ENCODE measurements at regions not wholly inside any gene's neighbourhood (a gene's known extent, or its start where the extent isn't known, plus 50 kb on each side); places are given as distances from the start of the nearest gene placed in this dataset.
A peak's percentile ranks its signal among the peaks of the same experiment; 100 is the strongest.

DNA sequence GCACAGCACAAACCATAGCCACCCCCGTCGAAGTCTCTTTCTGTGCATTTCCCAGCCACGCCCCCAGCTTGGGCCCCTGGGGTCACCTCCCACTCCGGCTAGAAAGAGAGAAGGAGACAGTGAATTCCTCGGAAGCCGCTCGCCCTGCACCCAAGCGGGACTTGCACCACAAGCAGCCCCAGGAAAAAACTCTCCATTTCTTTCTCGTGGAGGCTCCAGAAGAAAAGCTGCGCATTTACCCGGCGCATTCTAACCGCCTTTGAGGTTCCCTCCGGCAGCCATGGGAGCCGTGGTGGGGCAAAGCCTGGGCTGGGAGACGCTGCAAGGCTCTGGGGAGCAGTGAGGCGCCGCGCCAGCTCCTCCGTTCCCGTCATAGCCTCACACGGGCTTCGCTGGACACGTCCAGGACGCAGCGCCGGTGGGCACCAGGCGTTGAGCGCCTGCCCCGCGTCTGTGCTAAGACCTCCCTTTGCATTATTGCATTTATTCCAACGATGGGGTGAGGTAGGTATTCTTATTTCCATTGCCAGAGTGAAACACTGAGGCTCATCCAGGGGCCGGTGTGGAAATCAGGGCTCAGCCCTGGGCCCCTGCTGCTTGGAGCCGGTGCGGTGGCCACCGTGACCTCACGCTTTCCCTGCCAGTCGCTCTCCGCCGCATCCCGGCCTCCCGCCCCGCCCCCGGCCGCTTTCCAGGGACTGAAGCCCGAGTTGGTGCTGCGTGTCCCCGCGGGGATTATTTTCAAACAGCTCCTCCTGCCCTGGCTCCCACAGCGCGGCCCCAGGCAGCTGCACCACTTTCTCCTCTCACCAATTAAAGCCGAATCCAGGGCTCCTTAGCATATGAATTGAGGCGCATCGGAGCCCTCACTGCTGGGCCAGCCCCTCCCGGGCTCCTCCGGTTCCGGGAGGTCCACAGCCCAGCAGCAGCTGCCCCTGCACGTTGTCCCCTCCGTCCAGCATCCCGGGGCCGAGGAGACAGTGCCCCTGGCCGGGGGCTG, 148.3 kb upstream of the AFDN start (continued):
- TF ChIP-seq ZNF749 (CRISPR knock-in tag; IDR thresholded peaks at IDR 0.05; ENCODE audit: borderline replicate concordance) (no peak), ZNF530 (CRISPR knock-in tag; IDR thresholded peaks at IDR 0.05; ENCODE audit: low read depth) (no peak), MED8 (CRISPR knock-in tag; IDR thresholded peaks at IDR 0.05; ENCODE audit: insufficient replicate concordance) (no peak), PHF20 (CRISPR knock-in tag; IDR thresholded peaks at IDR 0.05) (no peak), ZNF777 (CRISPR knock-in tag; IDR thresholded peaks at IDR 0.05) (0 out of 2 replicates have a peak, but pooled peaks have one; percentile 23), GTF3A (CRISPR knock-in tag; conservative IDR thresholded peaks at IDR 0.05) (no peak), ZNF333 (CRISPR knock-in tag; IDR thresholded peaks at IDR 0.05; ENCODE audit: borderline replicate concordance) (no peak), JARID2 (CRISPR knock-in tag; IDR thresholded peaks at IDR 0.05; ENCODE audit: insufficient replicate concordance) (no peak), ZNF776 (CRISPR knock-in tag; IDR thresholded peaks at IDR 0.05) (no peak), ESRRA (CRISPR knock-in tag; IDR thresholded peaks at IDR 0.05; ENCODE audit: low read depth) (no peak), REPIN1 (CRISPR knock-in tag; IDR thresholded peaks at IDR 0.05; ENCODE audit: borderline replicate concordance, low read depth) (no peak), SMYD3 (CRISPR knock-in tag; IDR thresholded peaks at IDR 0.05) (no peak), PAF1 (CRISPR knock-in tag; IDR thresholded peaks at IDR 0.05) (no peak), SP1 (IDR thresholded peaks at IDR 0.05) (no peak), SP1 (CRISPR knock-in tag; IDR thresholded peaks at IDR 0.05) (0 out of 2 replicates have a peak, but pooled peaks have one; percentile 39), SYNCRIP (IDR thresholded peaks at IDR 0.05; ENCODE audit: insufficient read depth, low read depth, low read length) (no peak), ZNF251 (CRISPR knock-in tag; IDR thresholded peaks at IDR 0.05) (no peak), FOSL1 (CRISPR knock-in tag; IDR thresholded peaks at IDR 0.05; ENCODE audit: borderline replicate concordance) (no peak), FIP1L1 (IDR thresholded peaks at IDR 0.05; ENCODE audit: borderline replicate concordance, insufficient read depth, low read depth, low read length) (no peak), ZNF780A (CRISPR knock-in tag; IDR thresholded peaks at IDR 0.05) (no peak), SIX4 (CRISPR knock-in tag; IDR thresholded peaks at IDR 0.05) (no peak), SP5 (CRISPR knock-in tag; IDR thresholded peaks at IDR 0.05; ENCODE audit: borderline replicate concordance, low read depth) (peak; percentile 59; the same call in 1 of the 2 replicates), ZNF773 (CRISPR knock-in tag; IDR thresholded peaks at IDR 0.05; ENCODE audit: borderline replicate concordance) (no peak), MTA1 (CRISPR knock-in tag; IDR thresholded peaks at IDR 0.05; ENCODE audit: borderline replicate concordance) (no peak), ZNF3 (CRISPR knock-in tag; IDR thresholded peaks at IDR 0.05) (no peak), ZSCAN31 (CRISPR knock-in tag; IDR thresholded peaks at IDR 0.05; ENCODE audit: low read depth) (no peak), MIER2 (CRISPR knock-in tag; IDR thresholded peaks at IDR 0.05) (0 out of 2 replicates have a peak, but pooled peaks have one; percentile 19), ZNF670 (CRISPR knock-in tag; IDR thresholded peaks at IDR 0.05; ENCODE audit: borderline replicate concordance) (no peak), NFE2L2 (IDR thresholded peaks at IDR 0.05; ENCODE audit: low read length) (no peak)
- TF ChIP-seq, protein P1, sequence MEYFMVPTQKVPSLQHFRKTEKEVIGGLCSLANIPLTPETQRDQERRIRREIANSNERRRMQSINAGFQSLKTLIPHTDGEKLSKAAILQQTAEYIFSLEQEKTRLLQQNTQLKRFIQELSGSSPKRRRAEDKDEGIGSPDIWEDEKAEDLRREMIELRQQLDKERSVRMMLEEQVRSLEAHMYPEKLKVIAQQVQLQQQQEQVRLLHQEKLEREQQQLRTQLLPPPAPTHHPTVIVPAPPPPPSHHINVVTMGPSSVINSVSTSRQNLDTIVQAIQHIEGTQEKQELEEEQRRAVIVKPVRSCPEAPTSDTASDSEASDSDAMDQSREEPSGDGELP (IDR thresholded peaks at IDR 0.05; ENCODE audit: borderline replicate concordance, low read depth): no peak
- TF ChIP-seq, protein P2, sequence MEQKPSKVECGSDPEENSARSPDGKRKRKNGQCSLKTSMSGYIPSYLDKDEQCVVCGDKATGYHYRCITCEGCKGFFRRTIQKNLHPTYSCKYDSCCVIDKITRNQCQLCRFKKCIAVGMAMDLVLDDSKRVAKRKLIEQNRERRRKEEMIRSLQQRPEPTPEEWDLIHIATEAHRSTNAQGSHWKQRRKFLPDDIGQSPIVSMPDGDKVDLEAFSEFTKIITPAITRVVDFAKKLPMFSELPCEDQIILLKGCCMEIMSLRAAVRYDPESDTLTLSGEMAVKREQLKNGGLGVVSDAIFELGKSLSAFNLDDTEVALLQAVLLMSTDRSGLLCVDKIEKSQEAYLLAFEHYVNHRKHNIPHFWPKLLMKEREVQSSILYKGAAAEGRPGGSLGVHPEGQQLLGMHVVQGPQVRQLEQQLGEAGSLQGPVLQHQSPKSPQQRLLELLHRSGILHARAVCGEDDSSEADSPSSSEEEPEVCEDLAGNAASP (CRISPR knock-in tag; IDR thresholded peaks at IDR 0.05; ENCODE audit: borderline replicate concordance): no peak
